B cell (primary cell): ENCODE measurements at regions not wholly inside any gene's neighbourhood (a gene's known extent, or its start where the extent isn't known, plus 50 kb on each side); places are given as distances from the start of the nearest gene placed in this dataset.

ENCODE experiments used
- CTCF ChIP-seq: fragments of 200-600 bp; IDR thresholded peaks from one replicate; pipeline ENCODE4 v1.8.0; 2022; ENCODE audit warnings: antibody characterized with exemption, mild to moderate bottlenecking
- EZH2 ChIP-seq: IDR thresholded peaks from 2 replicates; pipeline ENCODE4 v1.6.1; 2012; ENCODE audit warnings: borderline replicate concordance, low read depth, mild to moderate bottlenecking, moderate library complexity, low read length; ENCODE audit not compliant: insufficient read depth, poor library complexity, severe bottlenecking

DNA sequence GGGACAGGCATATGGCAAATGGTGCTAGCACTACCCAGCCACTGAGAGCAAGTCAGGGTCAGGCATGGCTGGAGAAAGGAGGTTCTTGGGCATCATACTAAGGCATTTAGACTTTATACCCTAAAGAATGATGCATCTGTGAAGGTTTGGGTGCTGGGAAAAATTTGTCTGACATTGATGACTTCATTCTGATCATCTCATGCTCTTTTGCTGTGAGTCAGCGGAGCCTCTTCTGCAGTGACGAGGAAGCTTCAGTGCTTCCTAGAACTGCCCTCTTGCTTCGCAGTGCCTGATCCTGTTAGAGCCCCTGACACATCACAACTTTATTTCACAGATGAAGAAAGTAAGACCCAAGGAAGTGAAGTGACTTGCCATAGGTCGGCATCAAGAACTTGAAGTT, 266.6 kb upstream of the GAS1 start:
- TF ChIP-seq CTCF: no peak
- TF ChIP-seq EZH2: no peak
